DMS 273 treated with DMSO at 0.1 percent for 48 hours (cell line): ENCODE measurements at regions not wholly inside any gene's neighbourhood (a gene's known extent, or its start where the extent isn't known, plus 50 kb on each side); places are given as distances from the start of the nearest gene placed in this dataset.
"Not testable (repeated sequence)": the region's sequence is repeated elsewhere in the genome, so short reads cannot be mapped to it uniquely, and the experiment has no call there.

Source experiments
- DNase-seq: peaks from one replicate; lab custom pipeline; 2025; lab: John Stamatoyannopoulos, UW

- DNase-seq = no peak
Observed at GRCh38 chr1:22196041-22196440, 53.1 kb upstream of the WNT4 start.

GRCh38 chr1:22196641-22197040 lies 53.7 kb upstream of the WNT4 start:
- DNase-seq = no peak

- DNase-seq = no peak
Observed at GRCh38 chr1:22197644-22198043, 54.7 kb upstream of the WNT4 start.

GRCh38 chr1:22201023-22201422 lies 58.1 kb upstream of the WNT4 start:
- DNase-seq = no peak

- DNase-seq = no peak
Observed at GRCh38 chr1:22203335-22203734, 60.4 kb upstream of the WNT4 start.

GRCh38 chr1:22204057-22204840 lies 61.4 kb upstream of the WNT4 start:
- DNase-seq = no peak

GRCh38 chr1:22204989-22205913 lies 62.4 kb upstream of the WNT4 start:
- no peak for DNase-seq

GRCh38 chr1:22206551-22207125 lies 63.7 kb upstream of the WNT4 start:
- DNase-seq = no peak

GRCh38 chr1:22207511-22208267 lies 64.8 kb upstream of the WNT4 start:
- peak; percentile 71 for DNase-seq

- DNase-seq = no peak
Observed at GRCh38 chr1:22208268-22208972, 65.5 kb upstream of the WNT4 start.

- no peak for DNase-seq
Observed at GRCh38 chr1:22208973-22209378, 66.1 kb upstream of the WNT4 start.

- DNase-seq = no peak
Observed at GRCh38 chr1:22210176-22210575, 67.3 kb upstream of the WNT4 start.

GRCh38 chr1:22210636-22211035 lies 67.7 kb upstream of the WNT4 start:
- no peak for DNase-seq

- DNase-seq = not testable (repeated sequence)
Observed at GRCh38 chr1:22211459-22211858, 68.6 kb upstream of the WNT4 start.

GRCh38 chr1:22212400-22213233 lies 69.7 kb upstream of the WNT4 start:
- no peak for DNase-seq

- DNase-seq = no peak
Observed at GRCh38 chr1:22216210-22216883, 73.5 kb upstream of the WNT4 start.

- DNase-seq = no peak
Observed at GRCh38 chr1:22216966-22217365, 74.1 kb upstream of the WNT4 start.

- DNase-seq = no peak
Observed at GRCh38 chr1:22217811-22218460, 75.0 kb upstream of the WNT4 start.

GRCh38 chr1:22218618-22219250 lies 75.8 kb upstream of the WNT4 start:
- no peak for DNase-seq
